GM23248 (cell line): ENCODE measurements at regions not wholly inside any gene's neighbourhood (a gene's known extent, or its start where the extent isn't known, plus 50 kb on each side); places are given as distances from the start of the nearest gene placed in this dataset.

Experiments used
- DNase-seq: peaks from one replicate; pipeline ENCODE4 v3.0.0-alpha.2; 2015
- H2AFZ ChIP-seq: fragments of 200-600 bp; sonication (generic); 2 replicates; pipeline ENCODE4 v1.6.1; 2016; ENCODE audit warnings: antibody characterized with exemption
- H3F3A ChIP-seq: fragments of 200-600 bp; sonication (generic); 2 replicates; pipeline ENCODE4 v1.6.1; 2016; ENCODE audit warnings: mild to moderate bottlenecking, antibody characterized with exemption, mixed run types; ENCODE audit not compliant: insufficient read depth
- H3K27ac ChIP-seq: fragments of 200-600 bp; sonication (generic); 2 replicates; pipeline ENCODE4 v1.5.1; 2016; ENCODE audit warnings: mild to moderate bottlenecking
- H3K27me3 ChIP-seq: fragments of 200-600 bp; sonication (generic); replicated peaks from 2 replicates; pipeline ENCODE4 v1.6.1; 2016; ENCODE audit warnings: mild to moderate bottlenecking; ENCODE audit not compliant: insufficient read depth
- H3K36me3 ChIP-seq: fragments of 200-600 bp; sonication (generic); 2 replicates; pipeline ENCODE4 v1.6.1; 2016; ENCODE audit warnings: low read depth, mild to moderate bottlenecking
- H3K4me1 ChIP-seq: fragments of 200-600 bp; sonication (generic); 2 replicates; pipeline ENCODE4 v1.6.1; 2016; ENCODE audit warnings: mild to moderate bottlenecking; ENCODE audit not compliant: insufficient read depth
- H3K4me2 ChIP-seq: fragments of 200-600 bp; sonication (generic); one replicate; pipeline ENCODE4 v1.6.1; 2016; ENCODE audit warnings: mild to moderate bottlenecking; ENCODE audit not compliant: unreplicated experiment
- H3K4me3 ChIP-seq: fragments of 200-600 bp; sonication (generic); 2 replicates; pipeline ENCODE4 v1.5.1; 2016; ENCODE audit warnings: mild to moderate bottlenecking
- H3K79me2 ChIP-seq: fragments of 200-600 bp; sonication (generic); 2 replicates; pipeline ENCODE4 v1.6.1; 2016; ENCODE audit warnings: mild to moderate bottlenecking; ENCODE audit not compliant: insufficient read depth
- H3K9ac ChIP-seq: fragments of 200-600 bp; sonication (generic); 2 replicates; pipeline ENCODE4 v1.6.1; 2016; ENCODE audit warnings: mild to moderate bottlenecking
- H3K9me2 ChIP-seq: fragments of 200-600 bp; sonication (generic); 2 replicates; pipeline ENCODE4 v1.6.1; 2016; ENCODE audit warnings: mixed run types, mild to moderate bottlenecking, moderate library complexity; ENCODE audit not compliant: insufficient read depth
- H3K9me3 ChIP-seq: fragments of 200-600 bp; sonication (generic); one replicate; pipeline ENCODE4 v1.6.1; 2017; ENCODE audit warnings: low read depth
- H4K20me1 ChIP-seq: fragments of 200-600 bp; sonication (generic); 2 replicates; pipeline ENCODE4 v1.6.0; 2016; ENCODE audit not compliant: insufficient read depth
- EZH2 ChIP-seq: fragments of 200-600 bp; sonication (generic); IDR thresholded peaks from 2 replicates; pipeline ENCODE4 v1.6.1; 2018; ENCODE audit warnings: antibody characterized with exemption, mild to moderate bottlenecking; ENCODE audit not compliant: insufficient read depth, poor library complexity, severe bottlenecking
- EZH2phosphoT487 ChIP-seq: fragments of 200-600 bp; sonication (generic); IDR thresholded peaks from 2 replicates; pipeline ENCODE4 v1.6.1; 2018; ENCODE audit warnings: antibody characterized with exemption, moderate library complexity, mild to moderate bottlenecking, low read depth; ENCODE audit not compliant: insufficient read depth
- WGBS, 2 experiments: methylation state at CpG; one replicate each; pipeline ENCODE4 v1.1.6; 2015 to 2017; ENCODE audit warnings: low lambda C conversion rate in 2 of 2, low coverage in 1 of 2; ENCODE audit errors: missing lambda C conversion rate in 2 of 2; 5-methylcytosine and 5-hydroxymethylcytosine counted together
- in situ Hi-C: fragments of 300-500 bp; cut with MboI; formaldehyde crosslinking; loops from 2 replicates; pipeline ENCODE4 v1.15.0; 2020

DNA sequence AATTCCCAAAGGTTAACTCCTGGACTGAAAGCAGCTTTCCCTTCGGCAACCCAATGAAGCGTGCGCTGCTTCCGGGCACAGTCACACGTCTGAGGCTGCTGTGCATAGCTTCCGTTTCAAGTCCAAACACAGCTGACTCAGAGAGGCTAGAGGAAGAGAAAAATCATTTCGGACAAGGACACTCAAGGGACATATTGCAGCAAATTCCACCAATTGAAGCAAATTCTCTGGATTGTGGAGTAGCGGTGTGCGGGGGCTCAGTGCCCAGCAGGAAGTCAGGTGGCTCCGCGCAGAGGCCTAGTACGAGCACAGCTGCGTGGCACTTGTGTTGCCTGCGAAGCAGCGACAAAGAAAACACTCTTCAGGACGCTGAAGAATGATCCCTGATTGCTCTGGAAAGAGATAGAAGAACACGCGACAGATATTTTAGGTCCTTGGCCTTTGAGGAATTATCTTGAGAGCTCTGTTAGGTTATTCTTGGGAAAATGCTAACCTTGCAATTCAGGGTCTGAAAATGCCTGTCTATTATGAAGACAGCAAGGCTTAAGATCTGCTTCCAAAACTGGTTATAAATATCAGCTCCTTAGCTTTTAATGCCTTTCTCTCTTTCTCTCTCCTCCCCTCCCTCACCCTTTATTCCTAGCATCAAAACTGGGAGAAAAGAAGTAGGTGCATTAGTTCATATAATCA is 352.6 kb upstream of the DLGAP1 start:
- Histone ChIP-seq H3K79me2 (no peaks in the 10 kb centered on the region), H3K9me3 (no peaks in the 10 kb centered on the region), H3K4me2 (no peak overlapping the region), H3K4me1 (no peaks in the 10 kb centered on the region), H3K9ac (no peak overlapping the region), H3K36me3 (no peaks in the 10 kb centered on the region), H3K9me2 (no peaks in the 10 kb centered on the region), H3K4me3 (no peak overlapping the region), H3F3A (no peaks in the 10 kb centered on the region), H3K27ac (no peak overlapping the region), H3K27me3 (no peaks in the 10 kb centered on the region), H2AFZ (no peak overlapping the region), H4K20me1 (no peaks in the 10 kb centered on the region)
- no peak for TF ChIP-seq EZH2
- no peak for TF ChIP-seq EZH2phosphoT487
- in situ Hi-C loops = no loop called here
- 54 to 56% methylated on average over 18 of the region's 18 CpGs for WGBS, 2 experiments
- DNase-seq = no peak

DNA sequence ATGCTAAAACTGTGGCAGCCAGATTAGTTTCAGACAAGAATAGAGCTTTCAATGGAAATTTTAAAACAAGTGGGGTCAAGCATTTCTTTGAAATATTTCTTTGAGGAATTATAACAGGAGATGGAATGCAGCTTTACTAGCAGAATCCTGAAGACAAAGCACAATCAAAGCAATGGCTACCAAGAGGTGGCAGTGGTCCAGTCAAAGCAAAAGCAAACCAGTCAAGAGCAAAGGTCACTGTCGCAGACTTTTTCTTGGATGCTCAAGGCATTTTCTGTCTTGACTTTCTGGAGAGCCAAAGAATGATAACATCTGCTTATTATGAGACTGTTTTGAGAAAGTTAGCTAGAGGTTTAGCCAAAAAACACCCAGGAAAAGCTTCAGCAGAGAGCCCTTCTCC is 351.2 kb upstream of the DLGAP1 start:
- Histone ChIP-seq H3K9me2 (no peaks in the 10 kb centered on the region), H3K79me2 (no peaks in the 10 kb centered on the region), H3K9me3 (no peaks in the 10 kb centered on the region), H2AFZ (no peak overlapping the region), H3K4me2 (no peak overlapping the region), H3K4me1 (no peaks in the 10 kb centered on the region), H3K27ac (no peak overlapping the region), H4K20me1 (no peaks in the 10 kb centered on the region), H3F3A (no peaks in the 10 kb centered on the region), H3K4me3 (no peak overlapping the region), H3K27me3 (no peaks in the 10 kb centered on the region), H3K36me3 (no peaks in the 10 kb centered on the region), H3K9ac (no peak overlapping the region)
- no peak for TF ChIP-seq EZH2
- no peak for TF ChIP-seq EZH2phosphoT487
- DNase-seq = no peak
- in situ Hi-C loops = no loop called here
- WGBS, 2 experiments = 19 to 45% methylated on average over 1 of the region's 1 CpG

DNA sequence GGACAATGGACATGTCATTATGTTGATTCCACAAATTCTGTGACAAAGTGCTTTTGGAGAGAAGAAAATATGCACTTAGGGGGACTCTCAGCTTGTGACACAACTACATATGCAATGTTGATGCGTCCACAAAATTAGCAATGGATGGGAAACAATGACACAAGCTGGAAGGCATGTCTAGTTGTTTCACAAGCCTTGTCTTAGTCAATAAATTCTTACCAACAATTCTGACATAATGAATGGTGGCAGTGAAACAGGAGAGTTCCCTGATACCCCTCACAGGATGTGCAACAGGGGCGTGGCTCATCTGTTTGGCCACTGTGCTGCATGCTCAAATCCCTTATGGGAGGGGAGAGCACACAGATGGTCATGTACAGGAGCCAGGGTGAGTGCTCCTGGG is 347.2 kb upstream of the DLGAP1 start:
- Histone ChIP-seq H3K27ac (no peak overlapping the region), H3K9me2 (no peaks in the 10 kb centered on the region), H3K79me2 (no peaks in the 10 kb centered on the region), H3K9me3 (no peaks in the 10 kb centered on the region), H3K9ac (no peak overlapping the region), H3F3A (no peaks in the 10 kb centered on the region), H3K4me2 (no peak overlapping the region), H4K20me1 (no peaks in the 10 kb centered on the region), H3K36me3 (no peaks in the 10 kb centered on the region), H3K4me3 (no peak overlapping the region), H2AFZ (no peak overlapping the region), H3K27me3 (no peaks in the 10 kb centered on the region), H3K4me1 (no peaks in the 10 kb centered on the region)
- no peak for DNase-seq
- TF ChIP-seq EZH2phosphoT487 (no peak), EZH2 (no peak)
- WGBS, 2 experiments = 8 to 22% methylated on average over 2 of the region's 2 CpGs
- in situ Hi-C loops = no loop called here

DNA sequence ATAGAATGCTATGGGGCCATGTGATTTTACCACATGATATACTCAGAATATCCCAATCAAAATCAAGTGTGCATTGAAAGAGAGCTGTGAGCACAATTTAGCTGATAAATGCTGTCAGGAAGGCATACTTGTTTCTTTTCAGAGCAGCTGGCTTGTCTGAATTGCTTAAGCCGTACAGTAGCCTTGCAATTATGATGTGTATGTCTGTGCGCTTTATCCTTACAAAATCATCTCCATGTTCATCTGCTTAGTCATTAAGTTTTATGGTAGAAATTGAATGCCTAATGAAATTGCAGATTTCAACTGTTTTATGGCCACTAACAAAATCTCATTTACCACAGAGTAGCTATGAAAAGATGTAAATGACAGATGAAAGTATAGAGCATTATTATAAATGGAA is 346.0 kb upstream of the DLGAP1 start:
- no peak overlapping the region for H3K4me3 ChIP-seq
- DNase-seq = no peak
- in situ Hi-C loops = no loop called here
- TF ChIP-seq EZH2phosphoT487 = no peak
- TF ChIP-seq EZH2 = no peak
- H3K27ac ChIP-seq = no peak overlapping the region
- H3F3A ChIP-seq = no peaks in the 10 kb centered on the region
- H3K9me2 ChIP-seq = no peaks in the 10 kb centered on the region
- 16 to 19% methylated on average over 2 of the region's 2 CpGs for WGBS, 2 experiments
- no peak overlapping the region for H2AFZ ChIP-seq
- no peaks in the 10 kb centered on the region for H3K9me3 ChIP-seq
- H3K4me2 ChIP-seq = no peak overlapping the region
- H3K79me2 ChIP-seq = no peaks in the 10 kb centered on the region
- H3K27me3 ChIP-seq = no peaks in the 10 kb centered on the region
- H4K20me1 ChIP-seq = no peaks in the 10 kb centered on the region
- no peaks in the 10 kb centered on the region for H3K36me3 ChIP-seq
- H3K9ac ChIP-seq = no peak overlapping the region
- H3K4me1 ChIP-seq = no peaks in the 10 kb centered on the region
